ENCODE measurements at regions not wholly inside any gene's neighbourhood (a gene's known extent, or its start where the extent isn't known, plus 50 kb on each side); places are given as distances from the start of the nearest gene placed in this dataset.

DNA sequence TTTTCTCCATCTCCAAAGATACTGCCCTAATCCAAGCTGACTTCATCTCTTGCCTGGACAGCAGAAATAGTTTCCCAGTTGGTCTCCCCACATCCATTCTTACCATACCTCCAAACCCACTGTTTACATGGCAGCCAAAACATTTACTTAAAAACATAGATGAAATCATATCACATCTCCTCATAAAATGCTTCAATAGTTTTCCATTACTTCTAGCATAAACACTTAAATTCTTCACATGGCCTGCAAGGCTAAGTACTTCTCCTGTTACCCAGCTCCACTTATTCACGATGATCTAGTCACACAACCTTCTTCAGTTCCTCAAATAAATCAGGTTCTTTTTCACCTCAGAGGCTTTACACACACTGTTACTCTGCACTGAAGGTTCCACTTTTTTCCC, 185.8 kb upstream of the ACVR2A start:
- TF ChIP-seq EZH2 (IDR thresholded peaks at IDR 0.05; ENCODE audit: low read length, unreplicated experiment) = no peak
- no peak for TF ChIP-seq CTCF (conservative IDR thresholded peaks at IDR 0.05; ENCODE audit: low read depth, low read length)
- TF ChIP-seq EZH2phosphoT487 (IDR thresholded peaks at IDR 0.05; ENCODE audit: borderline replicate concordance, low read length) = no peak

All from PC-3 (cell line).